Peyer's patch (tissue), 4 donors: ENCODE measurements at regions not wholly inside any gene's neighbourhood (a gene's known extent, or its start where the extent isn't known, plus 50 kb on each side); places are given as distances from the start of the nearest gene placed in this dataset.

Experiments
- DNase-seq, 3 donors: peaks; one replicate each; pipeline ENCODE4 v3.0.0-alpha.2; 2017 to 2019
- H3K27ac ChIP-seq, 4 donors: fragments of 200-600 bp; sonication (generic); one replicate each; pipeline ENCODE4 v1.5.1; 2016 to 2019
- H3K27me3 ChIP-seq, 2 donors: fragments of 200-600 bp; sonication (generic); one replicate each; pipeline ENCODE4 v1.5.1; 2019
- H3K36me3 ChIP-seq, 3 donors: fragments of 200-600 bp; sonication (generic); one replicate each; pipeline ENCODE4 v1.5.1; 2016 to 2019
- H3K4me1 ChIP-seq, 4 donors: fragments of 200-600 bp; sonication (generic); one replicate each; pipeline ENCODE4 v1.5.1; 2016 to 2019
- H3K4me3 ChIP-seq, 4 donors: fragments of 200-600 bp; sonication (generic); 1 replicate in 3 of 4; 2 replicates in 1 of 4; pipeline ENCODE4 v1.5.1; 2016 to 2019; ENCODE audit warnings: mild to moderate bottlenecking in 1 of 4
- H3K9me3 ChIP-seq, 4 donors: fragments of 200-600 bp; sonication (generic); one replicate each; pipeline ENCODE4 v1.5.1; 2016 to 2019; ENCODE audit warnings: mild to moderate bottlenecking in 1 of 4
- CTCF ChIP-seq, 6 experiments: fragments of 450-650 bp in 4 of 6; fragments of 200-600 bp in 2 of 6; sonication (generic) in 1 of 6; IDR thresholded peaks; one replicate each; pipeline ENCODE4 v1.5.1; 2017 to 2019; ENCODE audit warnings: antibody characterized with exemption in 6 of 6, mild to moderate bottlenecking in 3 of 6, moderate library complexity in 1 of 6
- POLR2A ChIP-seq, 2 donors: fragments of 450-650 bp; IDR thresholded peaks; one replicate each; pipeline ENCODE4 v1.5.1; 2017; ENCODE audit warnings: antibody characterized with exemption in 2 of 2, mild to moderate bottlenecking in 2 of 2, moderate library complexity in 2 of 2

GRCh38 chr16:35174016-35174415, 1714.6 kb downstream of the TP53TG3F start:
- Histone ChIP-seq H3K4me3 (no peak overlapping the region), H3K9me3 (peaks cover 0 to 15% (median 6%) of the 10 kb centered on the region in 4 donors), H3K4me1 (no peaks in the 10 kb centered on the region), H3K36me3 (no peaks in the 10 kb centered on the region), H3K27ac (no peak overlapping the region), H3K27me3 (no peaks in the 10 kb centered on the region)
- peak in 1 of 3 donors; percentile 11 for DNase-seq
- no peak for TF ChIP-seq CTCF (IDR thresholded peaks at IDR 0.05)
- TF ChIP-seq POLR2A (IDR thresholded peaks at IDR 0.05), result no peak

GRCh38 chr16:35176449-35176848, 1717.0 kb downstream of the TP53TG3F start:
- no peak overlapping the region for H3K27ac ChIP-seq
- no peaks in the 10 kb centered on the region for H3K27me3 ChIP-seq
- H3K4me3 ChIP-seq, result no peak overlapping the region
- H3K9me3 ChIP-seq, result peaks cover 0 to 15% (median 4%) of the 10 kb centered on the region in 4 donors
- no peaks in the 10 kb centered on the region for H3K36me3 ChIP-seq
- H3K4me1 ChIP-seq, result no peaks in the 10 kb centered on the region
- DNase-seq, result peak in 1 of 3 donors; percentile 22
- TF ChIP-seq CTCF (IDR thresholded peaks at IDR 0.05) (no peak), POLR2A (IDR thresholded peaks at IDR 0.05) (no peak)

GRCh38 chr16:35177851-35178250, 1718.4 kb downstream of the TP53TG3F start:
- Histone ChIP-seq H3K27me3 (no peaks in the 10 kb centered on the region), H3K4me3 (no peak overlapping the region), H3K36me3 (no peaks in the 10 kb centered on the region), H3K9me3 (peaks cover 0 to 15% (median 4%) of the 10 kb centered on the region in 4 donors), H3K4me1 (no peaks in the 10 kb centered on the region), H3K27ac (no peak overlapping the region)
- DNase-seq, result no peak
- no peak for TF ChIP-seq POLR2A (IDR thresholded peaks at IDR 0.05)
- no peak for TF ChIP-seq CTCF (IDR thresholded peaks at IDR 0.05)

- Histone ChIP-seq H3K9me3 (peaks cover 0 to 5% (median 0%) of the 10 kb centered on the region in 4 donors), H3K4me3 (no peak overlapping the region), H3K36me3 (no peaks in the 10 kb centered on the region), H3K27ac (no peak overlapping the region), H3K27me3 (no peaks in the 10 kb centered on the region), H3K4me1 (no peaks in the 10 kb centered on the region)
- DNase-seq, result peak in 1 of 3 donors; percentile 25
- no peak for TF ChIP-seq POLR2A (IDR thresholded peaks at IDR 0.05)
- TF ChIP-seq CTCF (IDR thresholded peaks at IDR 0.05), result no peak
Observed at GRCh38 chr16:35180970-35181369, 1721.6 kb downstream of the TP53TG3F start.

- Histone ChIP-seq H3K36me3 (no peaks in the 10 kb centered on the region), H3K27ac (no peak overlapping the region), H3K27me3 (no peaks in the 10 kb centered on the region), H3K4me3 (no peak overlapping the region), H3K9me3 (peaks cover 0 to 2% (median 0%) of the 10 kb centered on the region in 4 donors), H3K4me1 (no peaks in the 10 kb centered on the region)
- peak in 1 of 3 donors; percentile 24 for DNase-seq
- TF ChIP-seq CTCF (IDR thresholded peaks at IDR 0.05), result no peak
- no peak for TF ChIP-seq POLR2A (IDR thresholded peaks at IDR 0.05)
Observed at GRCh38 chr16:35181422-35182030, 1722.1 kb downstream of the TP53TG3F start.
